SH-SY5Y (cell line): ENCODE measurements at regions not wholly inside any gene's neighbourhood (a gene's known extent, or its start where the extent isn't known, plus 50 kb on each side); places are given as distances from the start of the nearest gene placed in this dataset.

Experiments
- GATA2 ChIP-seq: IDR thresholded peaks from 2 replicates; pipeline ENCODE4 v1.6.1; 2011; ENCODE audit warnings: mild to moderate bottlenecking, low read depth, low read length
- GATA3 ChIP-seq: IDR thresholded peaks from 2 replicates; pipeline ENCODE4 v1.6.1; 2011; ENCODE audit warnings: low read depth, mild to moderate bottlenecking, low read length, moderate library complexity

GRCh38 chr4:115687052-115687755 is 573.8 kb upstream of the NDST4 start:
- no peak for TF ChIP-seq GATA2
- no peak for TF ChIP-seq GATA3
